PC-3 (cell line): ENCODE measurements at regions not wholly inside any gene's neighbourhood (a gene's known extent, or its start where the extent isn't known, plus 50 kb on each side); places are given as distances from the start of the nearest gene placed in this dataset.

ENCODE experiments used
- ATAC-seq: fragments of 200-7000 bp; cut with Tn5 transposase; 2 replicates; pipeline ENCODE4 v1.9.1; 2020; ENCODE audit warnings: mild to moderate bottlenecking, moderate library complexity
- BruUV-seq: library from RNA; stranded (reverse); fragments of 400-500 nt; replicated peaks from 2 replicates; lab custom pipeline; 2021; lab: Mats Ljungman, UMichigan
- CTCF ChIA-PET: fragments of 300-600 bp; sonication (Branson Sonifier 250); formaldehyde crosslinking; loops from one replicate; lab custom pipeline; 2022; ENCODE audit warnings: antibody characterized with exemption; lab: Charles Lee
- POLR2A ChIA-PET: fragments of 300-600 bp; sonication (Branson Sonifier 250); formaldehyde crosslinking; loops from one replicate; lab custom pipeline; 2022; ENCODE audit warnings: antibody characterized with exemption; ENCODE audit not compliant: unreplicated experiment; lab: Charles Lee
- DNase-seq: peaks from one replicate; pipeline ENCODE4 v3.0.0-alpha.2; 2015
- H2AFZ ChIP-seq: fragments of 300-600 bp; sonication (generic); 2 replicates; pipeline ENCODE4 v1.6.0; 2016; ENCODE audit warnings: antibody characterized with exemption, low read length
- H3F3A ChIP-seq: fragments of 300-600 bp; sonication (generic); one replicate; pipeline ENCODE4 v1.6.0; 2017; ENCODE audit warnings: antibody characterized with exemption, low read length, control low read depth, mild to moderate bottlenecking; ENCODE audit not compliant: unreplicated experiment
- H3K27ac ChIP-seq: fragments of 300-600 bp; sonication (generic); 2 replicates; pipeline ENCODE4 v1.5.1; 2016; ENCODE audit warnings: mild to moderate bottlenecking, low read length
- H3K27me3 ChIP-seq: fragments of 300-600 bp; sonication (generic); 2 replicates; pipeline ENCODE4 v1.6.1; 2016; ENCODE audit warnings: low read length, mixed read lengths
- H3K36me3 ChIP-seq: fragments of 300-600 bp; sonication (generic); 2 replicates; pipeline ENCODE4 v1.6.1; 2016; ENCODE audit warnings: low read depth, mixed run types, low read length, mixed read lengths
- H3K4me1 ChIP-seq: fragments of 300-600 bp; sonication (generic); 2 replicates; pipeline ENCODE4 v1.5.1; 2016; ENCODE audit warnings: low read length; ENCODE audit not compliant: insufficient read depth
- H3K4me2 ChIP-seq: fragments of 300-600 bp; sonication (generic); 2 replicates; pipeline ENCODE4 v1.6.0; 2016; ENCODE audit warnings: low read length
- H3K4me3 ChIP-seq: fragments of 300-600 bp; sonication (generic); 2 replicates; pipeline ENCODE4 v1.5.1; 2016; ENCODE audit warnings: mild to moderate bottlenecking, low read length, mixed read lengths
- H3K79me2 ChIP-seq: fragments of 300-600 bp; sonication (generic); 2 replicates; pipeline ENCODE4 v1.6.1; 2017; ENCODE audit warnings: low read length, mixed read lengths
- H3K9ac ChIP-seq: fragments of 300-600 bp; sonication (generic); 2 replicates; pipeline ENCODE4 v1.6.0; 2016; ENCODE audit warnings: mild to moderate bottlenecking, low read length
- H3K9me2 ChIP-seq: fragments of 300-600 bp; sonication (generic); replicated peaks from 2 replicates; pipeline ENCODE4 v1.6.1; 2016; ENCODE audit warnings: mixed run types, low read length, mixed read lengths
- H3K9me3 ChIP-seq: fragments of 300-600 bp; sonication (generic); 2 replicates; pipeline ENCODE4 v1.6.1; 2016; ENCODE audit warnings: low read length, mixed read lengths
- H4K20me1 ChIP-seq: fragments of 300-600 bp; sonication (generic); 2 replicates; pipeline ENCODE4 v1.6.1; 2016; ENCODE audit warnings: low read length, mixed read lengths
- CTCF ChIP-seq: fragments of 300-600 bp; sonication (generic); conservative IDR thresholded peaks from 2 replicates; pipeline ENCODE4 v1.5.1; 2017; ENCODE audit warnings: antibody characterized with exemption, low read depth, mild to moderate bottlenecking, low read length
- EZH2 ChIP-seq: fragments of 300-600 bp; sonication (generic); IDR thresholded peaks from one replicate; pipeline ENCODE4 v1.6.1; 2017; ENCODE audit warnings: antibody characterized with exemption, mild to moderate bottlenecking, low read length; ENCODE audit not compliant: unreplicated experiment
- EZH2phosphoT487 ChIP-seq: fragments of 300-600 bp; sonication (generic); IDR thresholded peaks from 2 replicates; pipeline ENCODE4 v1.6.1; 2018; ENCODE audit warnings: mild to moderate bottlenecking, antibody characterized with exemption, low read length, borderline replicate concordance
- intact Hi-C: fragments of 100-400 bp; cut with micrococcal nuclease; formaldehyde crosslinking; loops from 2 replicates; pipeline ENCODE4 v1.9.0; 2023

GRCh38 chr14:38721822-38722431, 381.1 kb downstream of the SEC23A start:
- no peaks in the 10 kb centered on the region for H4K20me1 ChIP-seq
- intact Hi-C loops = loop anchor here (1.0 kb wide), 2 partner anchors 145 to 293 kb away; no protein-coding TSS in a partner anchor
- H3K4me1 ChIP-seq = no peaks in the 10 kb centered on the region
- TF ChIP-seq CTCF = peak; percentile 89
- TF ChIP-seq EZH2phosphoT487 = no peak
- H3K9me3 ChIP-seq = no peaks in the 10 kb centered on the region
- no peaks in the 10 kb centered on the region for H3F3A ChIP-seq
- H3K36me3 ChIP-seq = no peaks in the 10 kb centered on the region
- H3K9me2 ChIP-seq = no peaks in the 10 kb centered on the region
- no peak overlapping the region for H3K4me3 ChIP-seq
- H2AFZ ChIP-seq = no peak overlapping the region
- BruUV-seq = no TSS peak
- no peak overlapping the region for H3K9ac ChIP-seq
- no peaks in the 10 kb centered on the region for H3K27me3 ChIP-seq
- DNase-seq (peak; percentile 81), ATAC-seq (peak; percentile 90)
- ChIA-PET POLR2A (no interaction called here), CTCF (interaction anchor here (0.6 kb wide), 1 partner anchor 146 kb away, joined by 3 read pairs; no protein-coding TSS in a partner anchor)
- H3K4me2 ChIP-seq = no peak overlapping the region
- no peaks in the 10 kb centered on the region for H3K79me2 ChIP-seq
- no peak overlapping the region for H3K27ac ChIP-seq

- H3K4me3 ChIP-seq = no peak overlapping the region
- no peaks in the 10 kb centered on the region for H3K9me2 ChIP-seq
- no peaks in the 10 kb centered on the region for H3F3A ChIP-seq
- ChIA-PET CTCF (no interaction called here), POLR2A (no interaction called here)
- DNase-seq (no peak), ATAC-seq (no peak)
- no peaks in the 10 kb centered on the region for H3K9me3 ChIP-seq
- H3K9ac ChIP-seq = no peak overlapping the region
- H3K27ac ChIP-seq = no peak overlapping the region
- H3K79me2 ChIP-seq = no peaks in the 10 kb centered on the region
- H3K27me3 ChIP-seq = no peaks in the 10 kb centered on the region
- intact Hi-C loops = no loop called here
- H4K20me1 ChIP-seq = no peaks in the 10 kb centered on the region
- H2AFZ ChIP-seq = no peak overlapping the region
- TF ChIP-seq EZH2 (no peak), EZH2phosphoT487 (no peak), CTCF (no peak)
- no peaks in the 10 kb centered on the region for H3K36me3 ChIP-seq
- H3K4me2 ChIP-seq = no peak overlapping the region
- no peaks in the 10 kb centered on the region for H3K4me1 ChIP-seq
- no TSS peak for BruUV-seq
These were observed 384.5 kb downstream of the SEC23A start for GRCh38 chr14:38718519-38718918.

DNA sequence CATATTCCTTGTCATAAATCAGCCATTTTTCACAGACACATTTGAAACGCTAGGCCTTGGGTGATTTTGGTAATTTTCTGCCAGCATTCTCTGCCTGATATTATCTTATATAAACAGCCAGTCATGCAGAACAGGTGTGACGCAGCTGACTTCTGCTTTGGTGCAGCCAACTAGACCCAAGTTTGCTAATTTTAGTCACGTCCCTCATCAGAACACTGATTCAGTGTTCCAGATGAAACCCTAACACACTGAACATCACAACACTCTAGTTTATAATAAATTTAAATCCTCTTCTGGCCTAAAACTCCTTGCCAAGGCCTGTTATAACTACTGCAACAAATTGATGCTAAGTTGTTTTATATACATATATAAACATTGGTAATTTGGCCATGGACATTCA, 386.1 kb downstream of the SEC23A start:
- H3K27me3 ChIP-seq = no peaks in the 10 kb centered on the region
- H3K4me2 ChIP-seq = no peak overlapping the region
- H3K4me1 ChIP-seq = no peaks in the 10 kb centered on the region
- ATAC-seq (no peak), DNase-seq (peak; percentile 19)
- ChIA-PET CTCF (no interaction called here), POLR2A (no interaction called here)
- no peaks in the 10 kb centered on the region for H3K79me2 ChIP-seq
- no TSS peak for BruUV-seq
- H3K9me2 ChIP-seq = no peaks in the 10 kb centered on the region
- intact Hi-C loops = no loop called here
- no peak overlapping the region for H3K9ac ChIP-seq
- H3F3A ChIP-seq = no peaks in the 10 kb centered on the region
- TF ChIP-seq EZH2phosphoT487 (no peak), CTCF (no peak), EZH2 (no peak)
- H3K4me3 ChIP-seq = no peak overlapping the region
- H2AFZ ChIP-seq = no peak overlapping the region
- no peaks in the 10 kb centered on the region for H3K36me3 ChIP-seq
- no peak overlapping the region for H3K27ac ChIP-seq
- H4K20me1 ChIP-seq = no peaks in the 10 kb centered on the region
- H3K9me3 ChIP-seq = no peaks in the 10 kb centered on the region
